ENCODE measurements at regions not wholly inside any gene's neighbourhood (a gene's known extent, or its start where the extent isn't known, plus 50 kb on each side); places are given as distances from the start of the nearest gene placed in this dataset.

DNA sequence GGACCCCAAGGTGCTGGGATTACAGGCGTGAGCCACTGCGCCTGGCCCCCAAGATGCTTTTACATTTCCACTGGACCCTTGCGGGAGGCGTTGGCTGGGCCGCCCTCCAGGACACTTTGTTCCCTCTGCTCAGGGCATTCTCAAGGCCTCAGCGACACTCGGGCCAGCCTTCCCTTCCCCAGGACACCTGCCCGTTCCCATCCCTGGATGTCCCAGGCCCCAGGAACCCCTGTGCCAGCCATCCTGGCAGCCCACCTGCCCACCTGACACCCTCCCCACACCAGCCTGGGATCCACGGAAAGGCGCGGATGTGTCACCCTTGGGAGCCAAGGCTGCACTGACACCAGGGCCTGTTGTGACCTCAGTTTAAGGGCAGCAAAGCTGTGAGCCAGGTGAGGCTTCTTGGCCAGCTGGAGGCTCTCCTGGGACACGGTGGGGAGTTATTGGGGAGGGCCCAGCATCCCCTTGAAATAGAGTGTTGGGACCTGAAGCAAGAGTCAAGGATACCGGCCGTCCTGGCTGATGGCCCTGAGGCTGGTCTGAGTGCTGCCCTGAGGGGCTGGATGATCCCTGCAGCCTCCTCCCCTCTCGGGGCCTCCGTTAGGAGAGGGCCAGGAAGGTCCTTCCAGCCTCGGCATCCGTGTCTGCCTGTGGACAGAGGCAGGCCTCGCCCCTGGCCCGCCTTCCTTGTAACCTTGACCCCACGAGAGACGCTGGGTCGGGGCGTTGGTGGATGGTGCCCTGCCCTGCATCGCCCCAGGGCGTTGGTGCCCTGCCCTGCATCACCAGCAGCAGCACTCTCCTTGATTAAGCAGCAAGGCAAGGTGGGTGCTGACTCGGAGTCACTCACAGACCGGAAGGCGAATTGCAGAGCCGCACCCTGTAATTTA lies 84.2 kb upstream of the BHLHE23 start:
- ChIA-PET POLR2A (interaction anchor here (0.7 kb wide), 1 partner anchor 170 kb away, joined by 8 read pairs; no protein-coding TSS in a partner anchor), CTCF (no interaction called here)
- DNase-seq (ENCODE audit: low read depth in 1 of 2, low spot score in 1 of 2) (no peak), FAIRE-seq (no peak), ATAC-seq (no peak)
- H3K4me3 ChIP-seq = no peak overlapping the region
- 65% methylated on average over 16 of the region's 30 CpGs for WGBS (ENCODE audit: missing lambda C conversion rate)
- no peak overlapping the region for H3K27ac ChIP-seq
- no peaks in the 10 kb centered on the region for H3K9me3 ChIP-seq
- TF ChIP-seq CHD4 (IDR thresholded peaks at IDR 0.05; ENCODE audit: borderline replicate concordance) = no peak
- TF ChIP-seq, protein P1, sequence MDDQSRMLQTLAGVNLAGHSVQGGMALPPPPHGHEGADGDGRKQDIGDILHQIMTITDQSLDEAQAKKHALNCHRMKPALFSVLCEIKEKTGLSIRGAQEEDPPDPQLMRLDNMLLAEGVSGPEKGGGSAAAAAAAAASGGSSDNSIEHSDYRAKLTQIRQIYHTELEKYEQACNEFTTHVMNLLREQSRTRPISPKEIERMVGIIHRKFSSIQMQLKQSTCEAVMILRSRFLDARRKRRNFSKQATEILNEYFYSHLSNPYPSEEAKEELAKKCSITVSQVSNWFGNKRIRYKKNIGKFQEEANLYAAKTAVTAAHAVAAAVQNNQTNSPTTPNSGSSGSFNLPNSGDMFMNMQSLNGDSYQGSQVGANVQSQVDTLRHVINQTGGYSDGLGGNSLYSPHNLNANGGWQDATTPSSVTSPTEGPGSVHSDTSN (IDR thresholded peaks at IDR 0.05) = no peak
- TF ChIP-seq, protein P2, sequence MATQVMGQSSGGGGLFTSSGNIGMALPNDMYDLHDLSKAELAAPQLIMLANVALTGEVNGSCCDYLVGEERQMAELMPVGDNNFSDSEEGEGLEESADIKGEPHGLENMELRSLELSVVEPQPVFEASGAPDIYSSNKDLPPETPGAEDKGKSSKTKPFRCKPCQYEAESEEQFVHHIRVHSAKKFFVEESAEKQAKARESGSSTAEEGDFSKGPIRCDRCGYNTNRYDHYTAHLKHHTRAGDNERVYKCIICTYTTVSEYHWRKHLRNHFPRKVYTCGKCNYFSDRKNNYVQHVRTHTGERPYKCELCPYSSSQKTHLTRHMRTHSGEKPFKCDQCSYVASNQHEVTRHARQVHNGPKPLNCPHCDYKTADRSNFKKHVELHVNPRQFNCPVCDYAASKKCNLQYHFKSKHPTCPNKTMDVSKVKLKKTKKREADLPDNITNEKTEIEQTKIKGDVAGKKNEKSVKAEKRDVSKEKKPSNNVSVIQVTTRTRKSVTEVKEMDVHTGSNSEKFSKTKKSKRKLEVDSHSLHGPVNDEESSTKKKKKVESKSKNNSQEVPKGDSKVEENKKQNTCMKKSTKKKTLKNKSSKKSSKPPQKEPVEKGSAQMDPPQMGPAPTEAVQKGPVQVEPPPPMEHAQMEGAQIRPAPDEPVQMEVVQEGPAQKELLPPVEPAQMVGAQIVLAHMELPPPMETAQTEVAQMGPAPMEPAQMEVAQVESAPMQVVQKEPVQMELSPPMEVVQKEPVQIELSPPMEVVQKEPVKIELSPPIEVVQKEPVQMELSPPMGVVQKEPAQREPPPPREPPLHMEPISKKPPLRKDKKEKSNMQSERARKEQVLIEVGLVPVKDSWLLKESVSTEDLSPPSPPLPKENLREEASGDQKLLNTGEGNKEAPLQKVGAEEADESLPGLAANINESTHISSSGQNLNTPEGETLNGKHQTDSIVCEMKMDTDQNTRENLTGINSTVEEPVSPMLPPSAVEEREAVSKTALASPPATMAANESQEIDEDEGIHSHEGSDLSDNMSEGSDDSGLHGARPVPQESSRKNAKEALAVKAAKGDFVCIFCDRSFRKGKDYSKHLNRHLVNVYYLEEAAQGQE (IDR thresholded peaks at IDR 0.05) = no peak
- TF ChIP-seq CHD2 (IDR thresholded peaks at IDR 0.05; ENCODE audit: low read length, partially characterized antibody) = no peak
- TF ChIP-seq HOXB5 (CRISPR knock-in tag; IDR thresholded peaks at IDR 0.05) = no peak
- TF ChIP-seq CEBPB (IDR thresholded peaks at IDR 0.05) = no peak
- no peak for TF ChIP-seq GATA3 (IDR thresholded peaks at IDR 0.05; ENCODE audit: borderline replicate concordance)
- TF ChIP-seq PHF8 (IDR thresholded peaks at IDR 0.05; ENCODE audit: borderline replicate concordance, low read depth) = no peak
- no peak for TF ChIP-seq RCOR1 (IDR thresholded peaks at IDR 0.05; ENCODE audit: low read depth, low read length)
- TF ChIP-seq, protein P3, sequence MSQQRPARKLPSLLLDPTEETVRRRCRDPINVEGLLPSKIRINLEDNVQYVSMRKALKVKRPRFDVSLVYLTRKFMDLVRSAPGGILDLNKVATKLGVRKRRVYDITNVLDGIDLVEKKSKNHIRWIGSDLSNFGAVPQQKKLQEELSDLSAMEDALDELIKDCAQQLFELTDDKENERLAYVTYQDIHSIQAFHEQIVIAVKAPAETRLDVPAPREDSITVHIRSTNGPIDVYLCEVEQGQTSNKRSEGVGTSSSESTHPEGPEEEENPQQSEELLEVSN (IDR thresholded peaks at IDR 0.05; ENCODE audit: borderline replicate concordance, low read depth) = no peak
- no peak for TF ChIP-seq BHLHE40 (IDR thresholded peaks at IDR 0.05; ENCODE audit: low read depth, low read length)
- no peak for TF ChIP-seq ZC3H11A (IDR thresholded peaks at IDR 0.05)
- TF ChIP-seq FOSB (CRISPR knock-in tag; IDR thresholded peaks at IDR 0.05) = no peak
- no peak for TF ChIP-seq RAD21 (conservative IDR thresholded peaks at IDR 0.05 in 1 of 2, IDR thresholded peaks at IDR 0.05 in 1 of 2)
- TF ChIP-seq CBX2 (IDR thresholded peaks at IDR 0.05; ENCODE audit: borderline replicate concordance, low read depth) = no peak
- H3K4me1 ChIP-seq = no peaks in the 10 kb centered on the region
- no peak overlapping the region for H3K4me2 ChIP-seq

DNA sequence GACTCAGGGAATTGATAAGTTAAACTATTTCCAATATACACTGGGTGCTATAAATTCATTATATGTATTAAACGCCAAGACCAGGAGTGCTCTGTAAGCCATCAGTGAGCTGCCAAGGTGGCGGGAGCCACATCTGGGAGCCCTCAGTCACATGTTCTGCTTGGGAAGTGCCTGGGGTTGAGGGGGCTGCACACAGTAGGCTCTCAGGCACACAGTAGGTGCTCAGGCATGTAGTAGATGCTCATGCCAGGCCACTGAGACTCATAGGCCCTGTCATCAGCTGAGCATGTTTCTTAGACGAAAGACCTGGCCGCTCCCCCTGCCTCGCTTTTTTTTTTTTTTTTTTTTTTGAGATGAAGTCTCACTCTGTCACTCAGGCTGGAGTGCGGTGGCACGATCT lies 83.3 kb upstream of the BHLHE23 start:
- DNase-seq (ENCODE audit: low read depth in 1 of 2, low spot score in 1 of 2) (no peak), FAIRE-seq (no peak), ATAC-seq (no peak)
- H3K4me2 ChIP-seq = no peak overlapping the region
- POLR2A ChIA-PET = interaction anchor here (0.7 kb wide), 1 partner anchor 169 kb away, joined by 8 read pairs; no protein-coding TSS in a partner anchor
- no peak for TF ChIP-seq RNF2 (IDR thresholded peaks at IDR 0.05; ENCODE audit: borderline replicate concordance, low read depth)
- TF ChIP-seq, protein P4, sequence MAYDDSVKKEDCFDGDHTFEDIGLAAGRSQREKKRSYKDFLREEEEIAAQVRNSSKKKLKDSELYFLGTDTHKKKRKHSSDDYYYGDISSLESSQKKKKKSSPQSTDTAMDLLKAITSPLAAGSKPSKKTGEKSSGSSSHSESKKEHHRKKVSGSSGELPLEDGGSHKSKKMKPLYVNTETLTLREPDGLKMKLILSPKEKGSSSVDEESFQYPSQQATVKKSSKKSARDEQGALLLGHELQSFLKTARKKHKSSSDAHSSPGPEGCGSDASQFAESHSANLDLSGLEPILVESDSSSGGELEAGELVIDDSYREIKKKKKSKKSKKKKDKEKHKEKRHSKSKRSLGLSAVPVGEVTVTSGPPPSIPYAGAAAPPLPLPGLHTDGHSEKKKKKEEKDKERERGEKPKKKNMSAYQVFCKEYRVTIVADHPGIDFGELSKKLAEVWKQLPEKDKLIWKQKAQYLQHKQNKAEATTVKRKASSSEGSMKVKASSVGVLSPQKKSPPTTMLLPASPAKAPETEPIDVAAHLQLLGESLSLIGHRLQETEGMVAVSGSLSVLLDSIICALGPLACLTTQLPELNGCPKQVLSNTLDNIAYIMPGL (CRISPR knock-in tag; IDR thresholded peaks at IDR 0.05; ENCODE audit: borderline replicate concordance) = no peak
- no peak for TF ChIP-seq TP53 (CRISPR knock-in tag; IDR thresholded peaks at IDR 0.05)
- no peak for TF ChIP-seq FOSB (CRISPR knock-in tag; IDR thresholded peaks at IDR 0.05)
- CTCF ChIA-PET = interaction anchor here (1.1 kb wide), 1 partner anchor 34 kb away, joined by 3 read pairs; no protein-coding TSS in a partner anchor
- no peak overlapping the region for H3K27ac ChIP-seq
- H3K9me3 ChIP-seq = no peaks in the 10 kb centered on the region
- no peaks in the 10 kb centered on the region for H3K4me1 ChIP-seq
- no peak overlapping the region for H3K4me3 ChIP-seq
- WGBS (ENCODE audit: missing lambda C conversion rate) = 72% methylated on average over 7 of the region's 7 CpGs
